Omental fat pad (tissue), 3 donors: ENCODE measurements at regions not wholly inside any gene's neighbourhood (a gene's known extent, or its start where the extent isn't known, plus 50 kb on each side); places are given as distances from the start of the nearest gene placed in this dataset.

Experiments
- ATAC-seq: fragments of 150-250 bp; one replicate; pipeline ENCODE4 v1.9.1; 2016; ENCODE audit warnings: mild to moderate bottlenecking, moderate library complexity; ENCODE audit not compliant: low FRiP score
- DNase-seq: peaks from one replicate; pipeline ENCODE4 v3.0.0-alpha.2; 2019; ENCODE audit warnings: low spot score
- CTCF ChIP-seq, 3 donors: fragments of 450-650 bp; IDR thresholded peaks; one replicate each; pipeline ENCODE4 v1.5.1; 2016 to 2017; ENCODE audit warnings: antibody characterized with exemption in 3 of 3, mild to moderate bottlenecking in 3 of 3, moderate library complexity in 2 of 3

GRCh38 chr5:67976891-67977601, 238.5 kb upstream of the PIK3R1 start:
- DNase-seq = no peak
- ATAC-seq = no peak
- TF ChIP-seq CTCF (IDR thresholded peaks at IDR 0.05) = no peak

GRCh38 chr5:67976181-67976580, 239.4 kb upstream of the PIK3R1 start:
- ATAC-seq = no peak
- TF ChIP-seq CTCF (IDR thresholded peaks at IDR 0.05) = no peak

GRCh38 chr5:67974471-67974870, 241.1 kb upstream of the PIK3R1 start:
- DNase-seq = no peak
- no peak for ATAC-seq
- no peak for TF ChIP-seq CTCF (IDR thresholded peaks at IDR 0.05)

More at GRCh38 chr5:67976181-67976580, 239.4 kb upstream of the PIK3R1 start:
- DNase-seq = no peak

- ATAC-seq = no peak
Observed at GRCh38 chr5:67974054-67974453, 241.5 kb upstream of the PIK3R1 start.

GRCh38 chr5:67971971-67972821, 243.4 kb upstream of the PIK3R1 start:
- no peak for TF ChIP-seq CTCF (IDR thresholded peaks at IDR 0.05)
- peak; percentile 21 for ATAC-seq
- DNase-seq = no peak

More at GRCh38 chr5:67974054-67974453, 241.5 kb upstream of the PIK3R1 start:
- TF ChIP-seq CTCF (IDR thresholded peaks at IDR 0.05) = no peak
- DNase-seq = no peak

GRCh38 chr5:67971223-67971830, 244.2 kb upstream of the PIK3R1 start:
- DNase-seq (no peak), ATAC-seq (peak; percentile 91)
- TF ChIP-seq CTCF (IDR thresholded peaks at IDR 0.05) = no peak
